HUES48 (cell line): ENCODE measurements at regions not wholly inside any gene's neighbourhood (a gene's known extent, or its start where the extent isn't known, plus 50 kb on each side); places are given as distances from the start of the nearest gene placed in this dataset.

Experiments
- H3K27ac ChIP-seq: one replicate; pipeline ENCODE4 v1.7.0; 2013; ENCODE audit warnings: low read depth, low read length, inconsistent platforms
- H3K27me3 ChIP-seq: 2 replicates; pipeline ENCODE4 v1.6.1; 2013; ENCODE audit warnings: mild to moderate bottlenecking, low read length; ENCODE audit not compliant: control insufficient read depth, insufficient read depth
- H3K36me3 ChIP-seq: 2 replicates; pipeline ENCODE4 v1.6.1; 2013; ENCODE audit warnings: low read length; ENCODE audit not compliant: control insufficient read depth, insufficient read depth
- H3K4me1 ChIP-seq: 2 replicates; pipeline ENCODE4 v1.6.1; 2013; ENCODE audit warnings: mild to moderate bottlenecking, low read length; ENCODE audit not compliant: control insufficient read depth, insufficient read depth
- H3K4me3 ChIP-seq: 2 replicates; pipeline ENCODE4 v1.5.1; 2013; ENCODE audit warnings: mild to moderate bottlenecking, low read depth, low read length
- H3K9ac ChIP-seq: 2 replicates; pipeline ENCODE4 v1.6.1; 2013; ENCODE audit warnings: mild to moderate bottlenecking, low read depth, low read length, moderate library complexity
- H3K9me3 ChIP-seq: 2 replicates; pipeline ENCODE4 v1.6.1; 2013; ENCODE audit warnings: low read length; ENCODE audit not compliant: control insufficient read depth, insufficient read depth

DNA sequence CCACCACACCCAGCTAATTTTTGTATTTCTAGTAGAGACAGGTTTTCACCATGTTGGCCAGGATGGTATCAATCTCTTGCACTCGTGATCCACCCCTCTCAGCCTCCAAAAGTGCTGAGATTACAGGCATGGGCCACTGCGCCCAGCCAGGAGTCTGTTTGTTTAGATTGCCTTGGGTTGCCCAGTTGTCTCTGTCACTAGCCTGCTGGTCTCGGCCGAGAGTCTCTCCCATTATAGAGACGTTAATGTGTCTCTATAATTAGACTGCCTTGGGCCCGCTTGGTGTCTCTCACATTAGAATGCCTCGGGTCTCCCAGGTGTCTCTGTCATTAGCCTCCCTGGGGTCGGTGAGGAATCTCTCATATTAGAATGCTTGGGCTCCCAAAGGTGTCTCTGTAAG is 1533.6 kb downstream of the UQCRFS1 start:
- Histone ChIP-seq H3K36me3 (no peaks in the 10 kb centered on the region), H3K27ac (no peak overlapping the region), H3K9me3 (peaks cover 98% of the 10 kb centered on the region)

GRCh38 chr19:27676877-27677276 is 1536.1 kb downstream of the UQCRFS1 start:
- Histone ChIP-seq H3K36me3 (no peaks in the 10 kb centered on the region), H3K9me3 (peaks cover 98% of the 10 kb centered on the region), H3K4me1 (no peaks in the 10 kb centered on the region), H3K27me3 (no peaks in the 10 kb centered on the region), H3K9ac (no peak overlapping the region), H3K27ac (no peak overlapping the region), H3K4me3 (no peak overlapping the region)

More for the DNA sequence above, 1533.6 kb downstream of the UQCRFS1 start:
- Histone ChIP-seq H3K27me3 (no peaks in the 10 kb centered on the region), H3K4me1 (no peaks in the 10 kb centered on the region), H3K4me3 (no peak overlapping the region), H3K9ac (no peak overlapping the region)

DNA sequence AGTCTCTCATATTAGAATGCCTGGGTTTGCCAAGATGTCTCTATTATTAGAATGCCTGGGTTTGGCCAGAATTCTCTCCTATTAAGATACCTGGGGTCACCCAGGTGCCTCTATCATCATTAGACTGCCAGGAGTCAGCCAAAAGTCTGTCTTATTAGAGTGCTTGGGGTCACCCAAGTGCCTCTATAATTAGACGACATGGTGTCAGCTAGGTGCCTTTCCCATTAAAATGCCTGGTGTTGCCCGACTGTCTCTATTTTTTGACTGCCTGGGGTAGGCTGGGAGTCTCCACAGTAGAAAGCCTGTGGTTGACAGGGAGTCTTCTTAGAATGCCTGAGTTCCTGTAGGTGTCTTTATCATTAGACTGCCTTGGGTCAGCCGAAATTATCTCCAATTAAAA is 1536.6 kb downstream of the UQCRFS1 start:
- Histone ChIP-seq H3K36me3 (no peaks in the 10 kb centered on the region), H3K27ac (no peak overlapping the region), H3K9ac (no peak overlapping the region), H3K4me3 (no peak overlapping the region), H3K4me1 (no peaks in the 10 kb centered on the region), H3K27me3 (no peaks in the 10 kb centered on the region), H3K9me3 (peaks cover 98% of the 10 kb centered on the region)

GRCh38 chr19:27675771-27676170 is 1537.2 kb downstream of the UQCRFS1 start:
- peaks cover 98% of the 10 kb centered on the region for H3K9me3 ChIP-seq

GRCh38 chr19:27674701-27675100 is 1538.2 kb downstream of the UQCRFS1 start:
- Histone ChIP-seq H3K4me1 (no peaks in the 10 kb centered on the region), H3K27me3 (no peaks in the 10 kb centered on the region), H3K9me3 (peaks cover 98% of the 10 kb centered on the region), H3K4me3 (no peak overlapping the region), H3K27ac (no peak overlapping the region), H3K36me3 (no peaks in the 10 kb centered on the region), H3K9ac (no peak overlapping the region)

More at GRCh38 chr19:27675771-27676170, 1537.2 kb downstream of the UQCRFS1 start:
- Histone ChIP-seq H3K27ac (no peak overlapping the region), H3K9ac (no peak overlapping the region), H3K27me3 (no peaks in the 10 kb centered on the region), H3K4me3 (no peak overlapping the region), H3K36me3 (no peaks in the 10 kb centered on the region), H3K4me1 (no peaks in the 10 kb centered on the region)

DNA sequence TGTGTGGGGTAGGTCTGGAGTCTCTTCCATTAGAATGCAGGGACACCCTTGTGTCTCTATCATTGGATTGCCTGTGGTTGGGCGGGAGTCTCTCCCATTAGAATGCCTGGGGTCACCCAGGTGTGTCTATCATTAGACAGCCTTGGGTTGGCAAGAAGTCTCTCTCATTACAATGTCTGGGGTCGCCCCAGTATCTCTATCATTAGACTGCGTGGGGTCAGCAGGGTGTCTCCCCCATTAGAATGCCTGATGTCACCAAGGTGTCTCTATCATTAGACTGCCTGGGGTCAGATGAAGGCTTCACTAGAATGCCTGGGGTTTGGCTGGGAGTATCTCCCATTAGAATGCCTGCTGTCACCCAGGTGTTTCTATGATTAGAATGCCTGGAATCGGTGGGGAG is 1539.0 kb downstream of the UQCRFS1 start:
- no peak overlapping the region for H3K27ac ChIP-seq
- H3K9ac ChIP-seq, result no peak overlapping the region
- H3K9me3 ChIP-seq, result peaks cover 99% of the 10 kb centered on the region
- no peak overlapping the region for H3K4me3 ChIP-seq
- H3K36me3 ChIP-seq, result no peaks in the 10 kb centered on the region
- H3K4me1 ChIP-seq, result no peaks in the 10 kb centered on the region
- no peaks in the 10 kb centered on the region for H3K27me3 ChIP-seq

DNA sequence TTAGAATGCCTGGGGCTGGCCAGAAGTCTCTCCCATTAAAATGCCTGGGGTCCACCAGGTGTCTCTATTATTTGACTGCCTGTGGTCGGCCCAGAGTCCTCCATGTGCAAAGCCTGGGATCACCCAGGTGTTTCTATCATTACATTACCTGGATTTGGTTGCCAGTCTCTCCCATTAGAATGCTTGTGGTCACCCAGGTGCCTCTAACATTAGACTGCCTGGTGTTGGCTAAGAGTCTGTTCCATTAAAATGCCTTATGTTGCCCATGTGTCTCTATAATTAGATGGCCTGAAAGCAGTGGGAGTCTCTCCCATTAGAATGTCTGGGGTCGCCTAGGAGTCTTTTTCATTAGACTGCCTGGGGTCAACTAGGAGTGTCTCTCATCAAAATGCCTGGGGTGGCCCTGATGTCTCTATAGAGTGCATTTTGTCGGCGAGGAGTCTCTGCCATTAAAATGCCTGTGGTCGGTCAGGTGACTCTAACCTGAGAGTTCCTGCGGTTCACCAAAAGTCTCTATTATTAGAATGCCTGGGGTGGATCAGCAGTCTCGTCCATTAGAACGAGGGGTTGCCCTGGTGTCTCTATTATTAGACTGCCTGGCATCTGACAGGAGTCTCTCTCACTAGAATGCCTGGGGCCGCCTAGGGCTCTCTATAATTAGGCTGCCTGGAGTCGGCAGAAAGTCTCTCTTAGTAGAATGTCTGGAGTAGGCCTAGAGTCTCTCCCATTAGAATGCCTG is 1540.5 kb downstream of the UQCRFS1 start:
- no peaks in the 10 kb centered on the region for H3K36me3 ChIP-seq

GRCh38 chr19:27671876-27672275 is 1541.1 kb downstream of the UQCRFS1 start:
- Histone ChIP-seq H3K27ac (no peak overlapping the region), H3K36me3 (no peaks in the 10 kb centered on the region), H3K27me3 (no peaks in the 10 kb centered on the region), H3K9me3 (peaks cover 99% of the 10 kb centered on the region), H3K9ac (no peak overlapping the region), H3K4me1 (no peaks in the 10 kb centered on the region), H3K4me3 (no peak overlapping the region)

More for the DNA sequence above, 1540.5 kb downstream of the UQCRFS1 start:
- H3K4me1 ChIP-seq, result no peaks in the 10 kb centered on the region
- no peak overlapping the region for H3K27ac ChIP-seq
- H3K9me3 ChIP-seq, result peaks cover 99% of the 10 kb centered on the region
- H3K4me3 ChIP-seq, result no peak overlapping the region
- H3K9ac ChIP-seq, result no peak overlapping the region
- H3K27me3 ChIP-seq, result no peaks in the 10 kb centered on the region

DNA sequence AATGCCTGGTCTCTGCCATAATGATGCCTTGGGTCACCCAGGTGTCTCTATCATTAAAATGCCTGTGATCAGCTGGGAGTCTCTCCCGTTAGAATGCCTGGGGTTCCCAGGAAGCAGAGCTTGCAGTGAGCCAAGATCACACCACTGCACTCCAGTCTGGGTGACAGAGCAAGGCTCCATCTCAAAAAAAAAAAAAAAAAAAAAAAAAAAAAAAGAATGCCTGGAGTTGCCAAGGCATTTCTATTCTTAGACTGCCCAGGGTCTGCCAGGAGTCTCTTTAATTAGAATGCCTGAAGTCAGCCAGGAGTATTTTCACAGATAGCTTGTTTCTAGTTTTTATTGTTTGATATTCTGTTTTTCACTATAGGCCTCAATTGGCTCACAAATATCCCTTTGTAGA is 1552.5 kb downstream of the UQCRFS1 start:
- H3K4me3 ChIP-seq, result no peak overlapping the region
- no peak overlapping the region for H3K9ac ChIP-seq
- H3K27me3 ChIP-seq, result no peaks in the 10 kb centered on the region
- no peaks in the 10 kb centered on the region for H3K36me3 ChIP-seq
- H3K27ac ChIP-seq, result no peak overlapping the region
- H3K4me1 ChIP-seq, result no peaks in the 10 kb centered on the region
- H3K9me3 ChIP-seq, result peaks cover 98% of the 10 kb centered on the region

- Histone ChIP-seq H3K4me1 (no peaks in the 10 kb centered on the region), H3K27me3 (no peaks in the 10 kb centered on the region), H3K27ac (no peak overlapping the region), H3K4me3 (no peak overlapping the region), H3K9ac (no peak overlapping the region), H3K36me3 (no peaks in the 10 kb centered on the region), H3K9me3 (peaks cover 96% of the 10 kb centered on the region)
These were observed 1555.5 kb downstream of the UQCRFS1 start for GRCh38 chr19:27657271-27658051.

GRCh38 chr19:27654266-27654990 is 1558.5 kb downstream of the UQCRFS1 start:
- no peak overlapping the region for H3K27ac ChIP-seq
- H3K9ac ChIP-seq, result no peak overlapping the region
- H3K4me3 ChIP-seq, result no peak overlapping the region
- H3K9me3 ChIP-seq, result peaks cover 96% of the 10 kb centered on the region
- no peaks in the 10 kb centered on the region for H3K36me3 ChIP-seq
- no peaks in the 10 kb centered on the region for H3K4me1 ChIP-seq
- H3K27me3 ChIP-seq, result no peaks in the 10 kb centered on the region
